ENCODE measurements at regions not wholly inside any gene's neighbourhood (a gene's known extent, or its start where the extent isn't known, plus 50 kb on each side); places are given as distances from the start of the nearest gene placed in this dataset. TPM values are rescaled to one million over a fixed set of nuclear protein-coding genes. Genes with fewer than 3 reads are reported as not detected.

DNA sequence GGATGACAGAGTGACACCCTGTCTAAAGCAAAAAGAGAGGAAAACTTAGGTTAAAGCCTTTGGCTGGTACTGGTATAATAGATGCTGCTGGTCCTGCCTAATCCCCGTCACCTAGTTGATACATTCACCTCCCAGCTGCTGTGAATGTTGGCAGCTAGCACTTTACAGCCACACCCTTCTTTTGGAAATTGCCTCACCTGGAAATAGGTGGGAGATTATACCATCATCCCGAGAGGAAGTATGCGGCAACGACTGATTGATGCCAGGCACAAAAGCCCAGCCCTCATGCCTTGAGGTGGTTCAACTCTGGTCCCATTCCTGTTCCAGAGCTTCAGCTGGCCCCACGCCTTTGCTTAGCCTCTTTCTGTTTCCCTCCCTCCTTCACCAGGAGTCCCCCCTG is 53.2 kb upstream of the SIAH1 start:
- no peak for DNase-seq (ENCODE audit: low spot score)

DNA sequence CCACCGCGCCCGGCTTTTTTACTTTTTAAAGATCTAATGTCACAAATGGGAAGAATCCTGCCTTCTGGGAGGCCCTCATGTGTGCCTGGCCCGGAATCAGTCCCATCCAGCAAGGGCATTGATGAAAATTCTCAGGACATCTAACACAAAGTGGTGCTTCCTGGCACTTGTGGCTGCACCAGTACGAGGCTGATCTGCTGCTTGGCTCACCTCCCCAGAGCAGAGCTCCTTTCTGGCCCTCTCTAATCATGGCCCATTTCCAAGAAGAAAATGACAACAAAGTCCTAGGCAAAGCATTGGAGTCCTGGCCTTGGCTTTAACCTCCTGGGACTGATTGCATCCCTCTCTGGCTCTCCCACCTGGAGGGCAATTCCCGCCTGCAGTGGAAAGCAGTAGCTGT is 50.7 kb upstream of the SIAH1 start:
- no peak for DNase-seq (ENCODE audit: low spot score)

DNA sequence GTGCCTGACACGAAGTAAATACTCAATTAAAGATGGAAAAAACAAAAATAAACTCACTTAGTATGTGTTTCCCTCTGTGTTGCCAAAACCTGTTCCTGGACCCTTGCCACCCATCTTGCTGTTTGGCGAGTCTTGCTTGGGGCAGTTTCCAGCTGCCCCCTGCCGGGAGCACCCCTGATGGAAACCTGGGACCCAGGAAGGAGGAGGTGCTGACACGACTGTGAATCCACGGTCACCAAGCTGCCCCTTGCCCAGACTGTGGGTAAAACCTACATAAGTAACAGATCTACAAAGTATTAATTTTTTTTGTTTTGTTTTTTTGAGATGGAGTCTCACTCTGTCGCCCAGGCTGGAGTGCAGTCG is 50.1 kb upstream of the SIAH1 start:
- no peak for DNase-seq (ENCODE audit: low spot score)

Small RNA genes lying in the stretch of these regions (small RNA-seq; reads per million reads assigned to genes)
- gene AC026470.1: not detected
